Stimulated activated CD4-positive, alpha-beta T cell treated with anti-CD3 and anti-CD28 coated beads, Interleukin-12 subunit alpha, Interleukin-12 subunit beta, amount 100 ng/mL, for 4 hours (primary cell): ENCODE measurements at regions not wholly inside any gene's neighbourhood (a gene's known extent, or its start where the extent isn't known, plus 50 kb on each side); places are given as distances from the start of the nearest gene placed in this dataset.
A peak's percentile ranks its signal among the peaks of the same experiment; 100 is the strongest.

ENCODE experiments used
- DNase-seq: peaks from one replicate; pipeline ENCODE4 v3.0.0-alpha.2; 2020

GRCh38 chr2:8484502-8485283, 197.2 kb upstream of the ID2 start:
- DNase-seq: no peak

GRCh38 chr2:8485736-8486135, 196.1 kb upstream of the ID2 start:
- DNase-seq: no peak

GRCh38 chr2:8486141-8486540, 195.7 kb upstream of the ID2 start:
- no peak for DNase-seq

GRCh38 chr2:8487461-8487932, 194.4 kb upstream of the ID2 start:
- DNase-seq: no peak

- DNase-seq: peak; percentile 36
Measured at GRCh38 chr2:8488001-8488738, 193.7 kb upstream of the ID2 start.

GRCh38 chr2:8489221-8489620, 192.6 kb upstream of the ID2 start:
- no peak for DNase-seq

- DNase-seq: no peak
Measured at GRCh38 chr2:8489751-8490150, 192.1 kb upstream of the ID2 start.

GRCh38 chr2:8490166-8490721, 191.6 kb upstream of the ID2 start:
- no peak for DNase-seq

- no peak for DNase-seq
Measured at GRCh38 chr2:8491296-8492027, 190.4 kb upstream of the ID2 start.

- no peak for DNase-seq
Measured at GRCh38 chr2:8494151-8494550, 187.7 kb upstream of the ID2 start.

- no peak for DNase-seq
Measured at GRCh38 chr2:8494589-8494988, 187.3 kb upstream of the ID2 start.

GRCh38 chr2:8495189-8495989, 186.5 kb upstream of the ID2 start:
- DNase-seq: no peak

GRCh38 chr2:8496079-8496478, 185.8 kb upstream of the ID2 start:
- no peak for DNase-seq

GRCh38 chr2:8496617-8497016, 185.2 kb upstream of the ID2 start:
- no peak for DNase-seq

- no peak for DNase-seq
Measured at GRCh38 chr2:8498994-8499393, 182.9 kb upstream of the ID2 start.

GRCh38 chr2:8500124-8501054, 181.5 kb upstream of the ID2 start:
- no peak for DNase-seq

GRCh38 chr2:8501061-8501720, 180.7 kb upstream of the ID2 start:
- DNase-seq: no peak

- DNase-seq: no peak
Measured at GRCh38 chr2:8502316-8502715, 179.5 kb upstream of the ID2 start.

- DNase-seq: no peak
Measured at GRCh38 chr2:8505311-8505920, 176.4 kb upstream of the ID2 start.

GRCh38 chr2:8506746-8507145, 175.1 kb upstream of the ID2 start:
- DNase-seq: no peak
